ENCODE measurements at regions not wholly inside any gene's neighbourhood (a gene's known extent, or its start where the extent isn't known, plus 50 kb on each side); places are given as distances from the start of the nearest gene placed in this dataset.
"Not testable (repeated sequence)": the region's sequence is repeated elsewhere in the genome, so short reads cannot be mapped to it uniquely, and the experiment has no call there.

DNA sequence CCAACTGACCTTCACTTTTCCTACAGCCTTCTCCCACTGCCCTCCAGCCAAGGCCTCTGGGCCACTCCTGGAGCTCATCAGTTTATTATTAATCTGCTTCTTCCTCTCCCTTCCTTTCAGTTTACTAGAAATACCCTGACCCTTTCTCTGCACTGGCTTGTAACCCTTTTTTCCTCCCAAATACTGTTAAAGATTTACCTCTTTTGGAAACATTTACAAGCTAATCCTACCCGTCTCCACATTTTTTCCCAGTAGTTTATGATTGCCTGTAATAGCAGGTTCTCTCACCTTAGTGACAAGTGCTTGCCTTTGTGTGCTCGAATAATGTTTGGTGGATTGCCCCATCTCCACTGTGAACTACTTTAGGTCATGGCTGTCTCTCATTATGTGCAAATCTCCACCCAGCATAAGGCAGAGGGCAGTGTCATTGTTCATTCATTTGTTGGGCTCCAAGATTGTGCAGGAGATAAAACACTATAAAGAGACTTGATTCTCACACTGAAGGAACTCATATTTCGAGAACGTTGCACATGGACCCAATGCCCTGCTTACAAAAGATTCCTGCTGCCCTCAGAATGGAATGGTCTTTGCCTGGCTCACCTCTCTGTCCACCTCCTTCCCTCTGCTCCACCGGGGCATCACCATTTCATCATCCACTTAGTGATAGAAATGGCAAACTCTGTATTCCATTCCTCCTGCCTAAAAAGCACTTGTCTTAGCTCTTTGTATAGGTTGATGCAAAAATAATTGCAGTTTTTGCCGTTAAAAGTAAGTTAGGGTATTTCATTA lies 491.1 kb downstream of the UTRN start:
- no peak for DNase-seq (ENCODE audit: low read depth)

DNA sequence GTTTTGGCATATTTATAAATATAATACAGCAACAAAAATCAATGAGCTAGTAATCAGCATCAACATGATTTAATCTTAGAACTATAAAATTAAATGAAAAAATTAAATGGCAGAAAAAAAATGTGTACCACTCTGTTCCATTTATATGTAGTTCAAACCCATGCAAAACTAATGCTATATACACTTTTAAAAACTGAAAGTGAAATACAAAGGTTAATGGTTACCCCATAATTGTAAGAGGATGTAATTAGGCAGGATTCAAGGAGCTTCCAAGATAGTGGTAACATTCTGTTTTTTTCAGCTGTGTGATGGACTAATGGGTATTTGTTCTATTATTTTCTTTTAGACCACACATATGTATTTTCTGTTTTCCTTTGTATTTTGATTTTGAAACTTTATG lies 492.1 kb downstream of the UTRN start:
- DNase-seq (ENCODE audit: low read depth) = no peak

DNA sequence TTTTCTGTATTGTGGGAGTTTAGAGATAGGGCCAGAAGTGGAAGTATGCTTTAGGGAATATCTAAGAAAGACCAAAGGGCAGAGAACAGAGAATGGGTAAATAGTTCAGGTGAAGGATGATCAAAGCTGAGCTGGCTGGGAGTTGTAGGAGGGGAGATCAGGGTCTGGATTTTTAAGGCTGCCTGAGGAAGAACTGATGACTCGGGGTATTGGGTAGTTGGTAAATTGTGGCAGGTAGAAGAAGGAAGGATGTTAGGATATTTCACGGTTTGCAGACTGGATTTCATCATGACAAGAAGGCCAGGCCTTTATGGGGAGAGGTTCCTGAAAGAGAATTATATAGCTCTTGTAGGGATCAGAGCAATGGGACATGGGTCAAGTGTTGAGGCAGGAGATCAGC lies 492.9 kb downstream of the UTRN start:
- no peak for DNase-seq (ENCODE audit: low read depth)

DNA sequence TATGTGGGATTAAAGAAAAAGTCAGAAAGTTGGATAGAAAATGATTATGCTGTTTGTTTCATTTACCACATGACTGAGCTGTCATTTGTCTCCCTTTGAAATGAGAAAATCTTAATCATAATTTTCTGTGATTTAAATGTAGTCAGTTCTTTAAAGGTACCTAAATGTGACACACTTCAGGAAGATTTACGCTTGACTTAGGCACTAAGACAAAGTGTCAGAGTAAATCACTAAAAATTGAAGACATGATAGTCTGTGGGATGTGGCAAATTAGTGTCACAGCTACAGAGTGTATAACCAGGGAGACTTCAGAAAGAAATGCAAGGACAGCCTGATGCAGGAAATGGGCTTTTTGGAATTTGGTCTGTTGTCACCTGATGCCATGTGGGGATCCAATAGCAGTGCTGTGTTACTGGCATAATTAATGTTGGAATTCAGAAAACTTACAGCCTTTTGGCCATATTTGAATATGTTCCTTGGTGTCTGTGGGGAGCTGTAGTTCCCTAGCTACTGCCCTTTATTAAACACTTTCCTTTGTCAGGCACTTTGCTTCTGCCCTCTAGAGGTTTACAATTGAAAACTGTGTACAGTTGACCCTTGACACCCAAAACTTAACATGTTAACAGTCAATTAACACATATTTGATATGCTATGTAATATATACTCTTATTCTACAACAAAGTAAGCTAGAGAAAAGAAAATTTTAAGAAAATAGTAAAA lies 493.8 kb downstream of the UTRN start:
- DNase-seq (ENCODE audit: low read depth) = no peak

DNA sequence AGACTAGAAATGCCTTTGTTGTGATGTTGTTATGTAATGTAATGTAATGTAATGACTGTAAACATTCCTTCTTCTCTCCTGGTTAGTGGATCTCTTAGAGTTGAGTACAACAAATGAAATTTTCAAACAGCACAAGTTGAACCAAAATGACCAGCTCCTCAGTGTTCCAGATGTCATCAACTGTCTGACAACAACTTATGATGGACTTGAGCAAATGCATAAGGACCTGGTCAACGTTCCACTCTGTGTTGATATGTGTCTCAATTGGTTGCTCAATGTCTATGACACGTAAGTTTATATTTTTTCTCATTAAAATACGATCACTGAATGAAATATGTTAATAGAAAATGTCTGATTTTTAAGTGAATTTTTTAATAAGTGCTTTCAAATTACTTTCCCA lies 496.7 kb downstream of the UTRN start:
- no peak for DNase-seq (ENCODE audit: low read depth)

DNA sequence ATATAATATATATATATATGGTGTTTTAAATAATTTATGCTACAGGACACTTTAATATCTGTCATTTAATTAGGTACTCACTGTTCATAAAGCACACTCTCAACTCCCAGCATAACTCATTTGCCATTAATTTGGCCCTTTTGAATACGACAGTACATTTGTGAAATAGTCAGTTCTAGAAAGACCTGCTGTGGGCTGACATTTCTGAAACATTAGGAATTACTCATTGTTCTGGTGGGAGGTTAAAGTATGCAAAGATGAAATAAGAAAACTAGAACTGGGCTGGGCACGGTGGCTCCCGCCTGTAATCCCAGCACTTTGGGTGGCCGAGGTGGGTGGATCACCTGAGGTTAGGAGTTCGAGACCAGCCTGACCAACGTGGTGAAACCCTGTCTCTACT lies 497.5 kb downstream of the UTRN start:
- no peak for DNase-seq (ENCODE audit: low read depth)

DNA sequence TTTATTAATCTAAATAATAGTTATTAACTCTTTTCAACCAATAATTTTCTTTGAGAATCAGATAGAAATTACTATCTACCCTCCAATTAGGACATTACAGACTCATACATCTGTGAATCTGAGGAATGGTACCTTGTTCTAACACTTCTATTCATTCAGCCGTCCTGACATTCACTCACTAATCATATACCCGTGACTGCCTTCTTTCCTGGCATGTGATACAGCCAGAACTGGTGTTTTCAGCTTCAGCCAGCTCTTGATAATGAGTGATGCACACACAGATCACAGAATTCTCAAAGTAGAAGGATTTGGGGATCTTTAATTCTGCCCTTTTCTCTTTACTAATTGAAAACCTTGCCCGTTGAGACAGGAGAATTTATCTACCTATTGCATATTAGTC lies 499.9 kb downstream of the UTRN start:
- DNase-seq (ENCODE audit: low read depth) = no peak

DNA sequence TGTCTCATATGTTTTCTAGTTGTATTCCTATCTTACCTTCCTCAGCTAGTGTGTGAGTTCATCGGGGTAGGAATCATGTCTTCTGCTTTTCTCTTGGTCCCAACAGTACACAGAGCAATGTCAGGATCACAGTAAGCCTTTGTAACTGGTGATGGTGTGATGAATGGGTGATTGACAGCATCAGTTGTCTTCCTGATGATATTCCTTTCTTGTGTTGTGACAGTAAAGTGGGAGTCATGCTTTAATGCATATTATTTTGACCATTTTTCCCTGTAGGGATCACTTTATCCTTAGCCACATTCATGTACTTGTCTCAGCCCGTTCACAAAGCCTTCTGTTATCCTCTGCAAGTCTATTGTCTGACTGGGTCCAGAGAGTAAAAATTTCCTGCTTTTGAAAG lies 501.7 kb downstream of the UTRN start:
- no peak for DNase-seq (ENCODE audit: low read depth)

GRCh38 chr6:144793744-144794143 lies 508.6 kb downstream of the UTRN start:
- no peak for DNase-seq (ENCODE audit: low read depth)

DNA sequence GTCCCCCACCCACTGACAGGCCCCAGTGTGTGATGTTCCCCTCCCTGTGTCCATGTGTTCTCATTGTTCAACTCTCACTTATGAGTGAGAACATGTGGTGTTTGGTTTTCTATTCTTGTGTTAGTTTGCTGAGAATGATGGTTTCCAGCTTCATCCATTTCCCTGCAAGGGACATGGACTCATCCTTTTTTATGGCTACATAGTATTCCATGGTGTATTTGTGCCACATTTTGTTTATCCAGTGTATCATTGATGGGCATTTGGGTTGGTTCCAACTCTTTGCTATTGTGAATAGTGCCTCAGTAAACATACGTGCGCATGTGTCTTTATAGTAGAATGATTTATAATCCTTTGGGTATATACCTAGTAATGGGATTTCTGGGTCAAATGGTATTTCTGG lies 509.9 kb downstream of the UTRN start:
- DNase-seq (ENCODE audit: low read depth) = not testable (repeated sequence)

DNA sequence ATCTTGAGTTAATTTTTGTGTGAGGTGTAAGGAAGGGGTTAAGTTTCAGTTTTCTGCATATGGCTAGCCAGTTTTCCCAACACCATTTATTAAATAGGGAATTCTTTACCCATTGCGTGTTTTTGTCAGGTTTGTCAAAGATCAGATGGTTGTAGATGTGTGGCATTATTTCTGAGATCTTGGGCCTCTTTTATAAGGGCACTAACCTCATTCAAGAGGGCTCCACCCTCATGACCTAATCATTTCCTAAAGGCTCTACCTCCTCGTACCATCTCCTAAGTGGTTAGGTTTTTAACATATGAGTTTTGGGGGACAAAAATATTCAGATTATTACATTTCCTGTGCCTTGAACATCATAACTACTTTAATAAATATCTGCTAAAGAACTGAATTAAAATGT lies 510.9 kb downstream of the UTRN start:
- DNase-seq (ENCODE audit: low read depth) = no peak

DNA sequence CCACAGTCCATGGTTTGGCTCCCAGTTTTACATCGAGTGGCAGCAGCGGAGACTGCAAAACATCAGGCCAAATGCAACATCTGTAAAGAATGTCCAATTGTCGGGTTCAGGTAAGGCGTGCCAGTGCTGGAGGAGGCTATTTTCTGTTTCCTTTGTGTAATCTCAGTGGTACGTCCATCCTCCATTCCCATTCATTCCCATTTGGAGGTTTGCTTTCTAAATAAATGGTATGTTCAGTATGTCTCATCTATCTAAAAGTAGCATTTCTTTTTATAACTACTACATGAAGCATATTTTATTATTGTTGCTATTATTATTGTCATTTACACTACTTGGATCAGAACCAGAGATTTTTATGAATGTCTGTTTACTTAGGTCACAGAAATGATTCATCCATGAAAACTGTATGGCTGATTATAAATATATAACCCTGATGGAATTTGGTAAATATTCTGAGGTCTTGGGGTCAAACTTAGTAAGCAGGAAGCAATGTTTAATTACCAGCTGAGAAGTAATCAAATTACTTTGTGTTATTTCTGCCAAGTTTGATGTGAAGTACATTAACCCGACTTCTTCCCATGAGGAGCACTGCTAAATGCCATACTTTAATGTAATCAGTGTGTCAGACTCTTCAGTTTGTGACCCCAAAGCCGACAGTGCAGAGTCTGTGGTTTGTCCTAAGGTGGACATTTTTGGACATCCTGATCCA lies 512.9 kb downstream of the UTRN start:
- no peak for DNase-seq (ENCODE audit: low read depth)

DNA sequence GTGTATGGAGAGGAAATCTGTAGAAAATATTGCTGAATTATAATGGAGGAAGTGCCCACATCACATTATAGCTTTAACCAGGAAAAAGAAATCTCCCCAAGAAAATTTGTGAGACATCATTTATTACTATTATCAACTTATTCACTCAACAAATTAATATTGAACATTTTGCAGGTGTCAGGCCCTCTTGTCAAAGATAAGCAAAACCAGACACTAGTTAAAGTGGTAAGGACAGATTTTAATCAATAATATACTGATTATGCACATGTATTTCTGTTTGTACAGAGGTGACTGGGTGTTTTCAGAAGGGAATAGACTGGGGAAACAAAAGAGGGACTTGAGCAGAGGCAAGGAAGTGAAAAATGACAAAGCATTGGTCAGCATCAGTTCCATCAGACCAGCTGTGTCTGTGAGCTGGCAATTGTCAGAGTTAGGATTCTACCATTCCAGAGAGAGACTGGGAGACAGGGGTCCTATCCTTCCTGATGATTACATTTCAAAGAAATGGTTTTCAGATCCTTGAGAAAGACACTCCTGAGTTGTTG lies 519.2 kb downstream of the UTRN start:
- DNase-seq (ENCODE audit: low read depth) = no peak

- no peak for DNase-seq (ENCODE audit: low read depth)
These were observed 519.9 kb downstream of the UTRN start for GRCh38 chr6:144805049-144805448.

- DNase-seq (ENCODE audit: low read depth) = no peak
These were observed 521.1 kb downstream of the UTRN start for GRCh38 chr6:144806222-144806621.

DNA sequence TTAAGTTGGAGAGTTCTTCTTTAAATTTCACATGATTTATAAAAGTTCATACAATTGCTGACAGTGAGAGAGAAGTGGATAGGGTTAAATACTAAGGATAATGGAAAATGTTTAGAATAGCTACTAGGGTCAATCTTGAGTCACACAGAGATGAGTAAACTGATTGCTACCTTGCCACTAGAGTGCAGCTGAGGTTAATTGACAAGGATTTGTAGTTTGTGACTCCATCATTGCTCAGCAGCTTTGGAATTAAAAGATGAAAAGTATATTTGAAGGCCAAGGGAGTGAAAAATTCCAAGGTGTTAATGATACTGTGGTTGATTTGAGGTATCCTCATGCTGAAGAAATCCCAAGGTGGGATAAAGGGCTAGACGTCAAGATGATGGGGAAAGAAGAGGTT lies 524.0 kb downstream of the UTRN start:
- DNase-seq (ENCODE audit: low read depth) = no peak

DNA sequence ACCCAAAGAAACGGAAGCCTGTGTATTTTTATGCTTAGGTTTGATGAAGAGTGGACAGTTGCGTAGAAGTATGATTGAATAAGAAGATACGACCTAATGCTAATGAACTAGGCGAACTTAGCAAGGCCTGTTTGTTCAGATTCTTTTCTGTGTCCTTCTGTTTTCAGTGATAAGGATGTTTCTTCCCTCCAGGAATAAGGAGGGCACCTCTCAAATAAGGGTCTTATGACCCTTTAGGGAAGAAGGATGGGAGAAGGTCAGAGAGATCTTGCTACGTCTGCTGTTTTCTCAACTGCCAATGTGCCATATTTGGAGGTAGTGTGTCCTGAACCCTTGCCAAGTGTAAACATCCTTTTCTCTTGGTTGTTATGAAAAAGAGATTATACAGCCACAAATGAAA lies 524.8 kb downstream of the UTRN start:
- no peak for DNase-seq (ENCODE audit: low read depth)

GRCh38 chr6:144811140-144811539 lies 526.0 kb downstream of the UTRN start:
- DNase-seq (ENCODE audit: low read depth) = no peak

DNA sequence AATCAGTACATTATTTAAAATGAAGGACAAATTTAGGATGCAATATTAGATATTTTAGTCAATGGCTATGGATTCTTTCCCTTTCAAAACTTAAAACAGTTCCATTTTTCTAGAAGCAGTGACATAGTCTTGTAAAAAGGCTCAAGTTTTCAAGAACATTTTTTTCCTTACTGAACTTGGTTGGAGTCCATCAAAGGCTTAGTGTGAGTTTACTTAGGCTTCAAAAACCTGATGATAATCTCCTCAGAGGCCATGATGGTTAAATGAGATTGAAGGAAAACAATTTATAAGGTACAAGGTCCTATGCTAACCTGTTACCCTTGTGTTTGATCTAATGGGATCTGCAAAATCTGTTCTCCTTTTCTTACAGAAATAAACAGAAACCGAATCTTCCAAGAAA lies 531.8 kb downstream of the UTRN start:
- no peak for DNase-seq (ENCODE audit: low read depth)

GRCh38 chr6:144820270-144820669 lies 535.1 kb downstream of the UTRN start:
- no peak for DNase-seq (ENCODE audit: low read depth)

DNA sequence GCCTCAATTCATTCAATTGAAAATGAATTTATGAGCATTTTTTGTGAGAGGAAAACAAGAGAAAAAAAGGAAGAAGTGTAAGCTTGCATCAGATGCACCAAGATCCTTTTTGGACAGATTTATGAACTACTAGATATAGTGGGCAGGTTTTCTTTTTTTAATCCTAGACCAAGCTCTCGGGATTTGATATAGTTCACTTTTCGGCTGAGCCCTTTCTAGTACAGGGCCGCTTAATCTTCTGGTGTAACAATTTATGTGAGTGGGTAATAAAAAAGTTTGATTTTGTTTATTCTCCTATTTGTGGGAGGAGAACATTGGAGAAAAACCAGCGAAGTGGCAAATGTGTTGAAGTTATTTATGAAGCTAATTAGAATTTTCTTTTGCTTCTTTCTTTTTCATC lies 538.0 kb downstream of the UTRN start:
- DNase-seq (ENCODE audit: low read depth) = no peak

GRCh38 chr6:144824018-144824417 lies 538.9 kb downstream of the UTRN start:
- DNase-seq (ENCODE audit: low read depth) = no peak

Data from T follicular helper cell (primary cell).